Breast epithelium (tissue), 3 donors: ENCODE measurements at regions not wholly inside any gene's neighbourhood (a gene's known extent, or its start where the extent isn't known, plus 50 kb on each side); places are given as distances from the start of the nearest gene placed in this dataset.

Experiments
- CTCF ChIP-seq, 3 donors: fragments of 450-650 bp; IDR thresholded peaks; one replicate each; pipeline ENCODE4 v1.5.1; 2016 to 2017; ENCODE audit warnings: antibody characterized with exemption in 3 of 3, mild to moderate bottlenecking in 3 of 3, moderate library complexity in 3 of 3
- POLR2A ChIP-seq: fragments of 450-650 bp; IDR thresholded peaks from one replicate; pipeline ENCODE4 v1.6.1; 2016; ENCODE audit warnings: antibody characterized with exemption, mild to moderate bottlenecking, moderate library complexity
- POLR2AphosphoS5 ChIP-seq, 3 donors: sonication (generic); formaldehyde crosslinking; IDR thresholded peaks; one replicate each; pipeline ENCODE4 v1.6.1; 2017; ENCODE audit warnings: antibody characterized with exemption in 3 of 3

GRCh38 chr10:90999512-91000172 lies 78.8 kb upstream of the ANKRD1 start:
- TF ChIP-seq CTCF (IDR thresholded peaks at IDR 0.05) (no peak), POLR2A (no peak), POLR2AphosphoS5 (IDR thresholded peaks at IDR 0.05) (no peak)
